NOMO-1 (cell line): ENCODE measurements at regions not wholly inside any gene's neighbourhood (a gene's known extent, or its start where the extent isn't known, plus 50 kb on each side); places are given as distances from the start of the nearest gene placed in this dataset.
"Not testable (repeated sequence)": the region's sequence is repeated elsewhere in the genome, so short reads cannot be mapped to it uniquely, and the experiment has no call there.

Experiments used
- DNase-seq, 2 experiments: peaks; one replicate each; lab custom pipeline; 2025; ENCODE audit not compliant: unreplicated experiment in 2 of 2; lab: John Stamatoyannopoulos, UW

DNA sequence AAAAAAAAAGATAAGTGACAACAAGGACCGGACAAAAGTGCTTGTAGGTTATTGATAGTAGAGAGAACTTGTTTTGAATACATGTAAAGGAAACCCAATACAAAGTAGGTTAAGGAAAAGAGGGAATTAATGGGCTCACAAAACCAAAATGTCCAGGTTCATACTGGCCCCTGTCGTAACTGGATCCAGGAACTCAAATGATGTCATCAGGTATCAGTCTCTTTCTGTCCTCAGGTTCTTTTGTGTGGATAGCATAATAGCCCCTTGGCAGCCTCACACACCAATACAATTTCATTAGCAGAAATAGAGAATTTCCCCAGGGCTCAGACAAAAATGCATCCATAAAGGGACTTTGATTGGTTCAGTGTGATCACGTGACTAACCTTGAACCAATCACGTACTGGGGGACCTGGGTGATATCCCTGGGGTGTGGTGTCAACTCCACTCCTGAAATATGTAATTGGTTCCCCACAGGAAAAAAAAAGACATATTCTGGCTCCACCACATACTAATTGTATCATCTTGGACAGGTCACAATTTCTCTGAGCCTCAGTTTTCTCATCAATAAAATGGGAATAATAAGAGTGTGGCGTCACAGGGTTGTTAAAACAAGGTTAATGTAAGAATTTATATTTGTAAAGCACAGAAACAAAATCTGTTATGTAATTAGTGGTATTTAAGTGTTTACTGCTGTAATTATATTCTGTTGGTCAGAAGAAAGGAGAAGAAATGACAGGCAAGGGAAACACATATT, 174.8 kb downstream of the PDGFRA start:
- DNase-seq = no peak

DNA sequence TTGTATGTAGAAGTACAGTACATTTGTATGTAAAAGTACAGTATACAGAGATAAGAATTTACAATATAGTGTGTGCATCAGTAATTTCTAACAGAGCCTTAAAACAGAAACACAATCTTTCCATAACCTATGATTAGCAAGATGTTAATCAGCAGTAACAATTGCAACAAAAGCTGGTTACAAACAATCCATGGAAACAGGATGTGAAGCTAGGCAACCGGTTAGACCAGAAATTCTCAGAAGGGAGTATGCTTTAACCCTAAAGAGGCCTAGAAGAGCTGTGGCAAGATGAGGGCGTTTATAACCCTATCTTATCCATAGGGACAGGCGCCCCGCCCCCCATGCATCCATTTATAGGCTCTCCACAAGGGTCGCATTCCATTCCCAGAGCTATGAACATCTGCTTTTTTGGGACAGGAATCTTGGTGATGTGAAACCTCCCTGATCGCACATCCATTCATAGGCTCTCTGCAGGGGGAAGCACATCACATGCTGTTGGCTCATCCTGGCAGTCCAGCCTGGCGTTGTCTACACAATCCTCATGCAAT, 180.3 kb downstream of the PDGFRA start:
- DNase-seq = not testable (repeated sequence)

DNA sequence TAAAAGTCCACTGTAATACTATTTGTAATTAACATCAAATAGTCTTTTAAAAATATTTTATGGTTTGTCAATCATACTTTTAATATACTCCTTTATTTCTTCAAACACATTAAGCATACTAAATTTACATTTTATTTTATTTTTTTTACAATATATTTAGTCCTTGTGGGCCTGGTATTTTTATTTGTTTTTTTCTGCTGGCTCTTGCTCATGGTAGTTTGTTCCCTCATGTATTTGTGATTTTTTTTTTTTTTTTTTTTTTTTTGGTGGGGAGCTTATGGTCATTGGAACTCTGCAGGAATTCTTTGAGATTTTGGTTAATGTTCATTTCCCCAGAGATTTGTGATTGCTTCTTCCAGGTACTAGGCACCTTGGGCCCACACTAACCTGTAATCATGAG, 185.5 kb downstream of the PDGFRA start:
- DNase-seq = no peak

DNA sequence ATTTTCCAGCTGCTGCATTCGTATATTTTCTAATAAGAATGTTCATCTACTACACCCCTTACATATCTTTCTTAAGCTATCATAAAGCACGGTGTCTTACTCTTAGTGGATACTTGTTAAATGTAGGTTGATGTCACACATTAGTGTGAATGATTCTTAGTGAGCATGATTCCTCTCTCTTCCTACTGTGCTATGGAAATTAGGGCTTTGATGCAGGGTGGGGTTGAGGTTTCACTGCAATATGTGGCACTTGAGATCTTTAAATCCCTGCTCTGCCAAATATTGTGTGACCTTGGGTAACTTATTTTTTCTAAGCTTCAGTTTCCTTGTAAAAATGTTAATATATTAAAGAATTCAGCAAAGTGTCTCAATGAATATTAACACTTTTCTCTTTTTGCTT, 188.4 kb downstream of the PDGFRA start:
- DNase-seq = no peak

GRCh38 chr4:54418468-54418867, 189.4 kb downstream of the PDGFRA start:
- DNase-seq = no peak

DNA sequence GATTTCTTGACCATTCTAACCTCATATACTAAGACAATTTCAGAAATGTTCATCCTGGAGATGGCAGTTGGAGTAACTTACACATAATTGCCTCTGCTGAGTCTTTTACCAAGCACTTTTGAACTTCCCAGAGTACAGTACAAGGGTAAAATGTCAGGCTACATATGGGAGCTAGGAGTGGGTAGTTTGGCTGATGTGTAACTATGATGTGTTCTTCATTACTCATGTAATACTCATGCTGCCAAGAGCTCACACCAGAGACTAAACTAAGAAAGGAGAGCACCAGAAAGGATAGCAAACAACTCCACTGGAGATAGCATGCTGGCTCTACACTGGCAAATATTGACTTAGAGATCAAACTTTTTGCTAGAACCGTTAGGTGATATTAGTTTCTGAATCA, 194.0 kb downstream of the PDGFRA start:
- no peak for DNase-seq

DNA sequence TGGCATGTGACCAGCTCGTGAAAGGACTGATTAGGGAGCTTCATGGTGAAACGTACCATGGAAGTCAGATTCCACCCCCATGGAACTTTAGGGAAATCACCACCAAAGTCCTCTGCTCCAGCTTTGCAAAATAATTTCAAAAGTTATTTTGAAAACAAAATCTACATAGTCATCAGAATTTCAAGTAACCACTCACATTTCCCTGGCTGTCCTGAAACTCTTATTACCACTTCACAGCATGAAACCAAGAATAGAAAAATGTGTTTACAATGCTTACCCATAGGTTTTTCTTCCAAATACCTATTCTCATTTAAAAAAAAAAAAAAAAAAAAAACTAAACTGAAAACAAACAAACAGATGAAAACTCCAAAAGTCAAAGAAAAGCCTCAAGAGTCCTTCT, 198.7 kb downstream of the PDGFRA start:
- no peak for DNase-seq

DNA sequence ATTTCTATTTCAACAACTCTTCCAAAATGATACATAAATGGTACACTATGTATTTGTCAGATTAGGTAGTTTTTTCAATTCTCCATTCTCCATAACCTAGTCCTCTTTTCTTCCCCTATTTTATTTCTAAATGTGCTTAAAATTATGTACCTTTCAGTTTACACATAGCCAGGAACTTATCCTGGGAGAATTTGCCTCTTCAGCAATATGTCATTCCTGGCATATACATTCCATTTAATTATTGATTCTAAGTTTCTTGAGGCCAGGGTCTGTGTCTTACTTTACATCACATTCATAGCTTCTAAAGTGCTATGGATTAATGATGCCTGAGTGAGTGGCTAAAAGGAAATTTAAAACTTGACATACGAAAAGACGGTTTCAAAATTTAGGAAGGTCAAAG, 199.8 kb downstream of the PDGFRA start:
- DNase-seq = no peak

DNA sequence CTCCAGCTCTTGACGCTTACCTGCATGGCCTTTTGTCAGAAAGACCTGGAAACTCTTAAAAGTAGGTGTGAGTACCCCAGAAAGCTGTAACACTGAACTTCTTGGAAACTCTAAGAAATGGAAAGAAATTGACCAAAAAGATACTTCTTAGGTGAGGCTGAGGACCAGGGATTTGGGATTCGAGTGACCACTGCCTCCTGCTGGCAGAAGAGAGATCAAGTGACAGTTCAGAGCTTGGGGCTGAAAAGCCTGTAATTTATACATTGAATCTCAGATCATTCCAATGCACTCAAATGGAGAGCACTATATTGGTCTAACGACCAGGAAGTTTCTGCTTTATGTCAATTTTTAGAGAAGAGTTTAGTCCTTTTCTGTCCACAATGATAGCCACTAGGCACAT, 204.6 kb downstream of the PDGFRA start:
- no peak for DNase-seq

DNA sequence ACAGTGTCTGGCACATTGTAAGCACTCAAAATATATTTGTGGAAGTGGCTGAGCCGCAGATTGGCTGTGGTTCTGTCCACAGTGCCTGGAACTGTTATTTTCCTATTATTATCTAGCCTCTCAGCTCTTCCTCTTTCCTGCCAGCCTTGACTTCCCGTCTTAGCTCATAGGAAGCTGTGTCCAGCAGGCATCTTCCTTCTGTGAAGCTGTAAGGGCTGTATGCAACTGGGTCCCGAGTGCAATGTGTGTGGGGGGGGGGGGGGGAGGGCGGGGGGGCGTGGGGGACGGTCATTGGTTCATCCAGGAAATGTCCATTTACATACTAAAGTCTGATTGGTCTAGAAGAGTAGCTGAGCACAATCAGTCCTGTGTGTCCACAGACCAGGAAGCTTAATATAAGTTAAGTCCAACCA, 210.7 kb downstream of the PDGFRA start:
- peak; percentile 82 to 98 for DNase-seq

DNA sequence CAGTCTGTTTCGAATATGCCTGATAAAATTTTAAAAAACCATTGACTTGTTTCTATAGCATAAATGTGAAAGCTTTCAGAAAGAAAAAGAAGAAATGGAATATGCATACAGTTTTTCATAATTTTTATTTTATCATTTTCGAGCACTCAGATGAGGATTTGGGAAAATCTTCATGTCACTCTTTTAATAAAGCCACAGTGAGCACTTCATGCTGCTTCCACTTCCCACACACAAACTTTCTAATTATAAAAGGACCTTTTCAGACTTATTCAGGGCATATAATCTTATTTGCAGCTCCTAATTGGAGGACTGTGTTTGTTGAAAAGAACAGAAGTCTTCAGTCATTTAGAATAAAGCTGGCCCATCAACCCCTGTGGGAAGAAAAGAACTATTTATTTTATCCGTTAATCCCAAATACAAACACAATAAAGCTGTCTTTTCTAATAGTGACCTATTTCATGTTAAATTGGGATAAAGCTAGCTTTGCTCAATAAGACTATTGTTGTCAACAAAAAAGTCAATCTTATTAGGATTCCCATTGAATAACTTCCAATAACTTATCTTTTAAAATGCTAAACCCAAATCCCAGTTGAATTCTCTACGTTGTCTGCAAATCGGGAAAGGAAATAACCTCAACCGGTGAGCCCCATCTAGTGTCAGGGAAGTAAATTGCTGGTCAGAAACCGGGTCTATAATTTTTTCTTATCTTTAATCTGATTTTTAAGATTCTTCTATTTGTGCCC, 211.5 kb downstream of the PDGFRA start:
- peak; percentile 31 to 41 for DNase-seq

GRCh38 chr4:54445866-54446265, 211.9 kb upstream of the KIT start:
- DNase-seq = no peak

GRCh38 chr4:54446581-54446980, 211.2 kb upstream of the KIT start:
- no peak for DNase-seq

GRCh38 chr4:54447304-54447703, 210.5 kb upstream of the KIT start:
- no peak for DNase-seq

GRCh38 chr4:54449999-54450398, 207.8 kb upstream of the KIT start:
- DNase-seq = no peak

- not testable (repeated sequence) for DNase-seq
These were observed 190.8 kb upstream of the KIT start for GRCh38 chr4:54466960-54467359.

GRCh38 chr4:54473077-54473545, 184.6 kb upstream of the KIT start:
- DNase-seq = no peak

- no peak for DNase-seq
These were observed 184.0 kb upstream of the KIT start for GRCh38 chr4:54473798-54474197.

DNA sequence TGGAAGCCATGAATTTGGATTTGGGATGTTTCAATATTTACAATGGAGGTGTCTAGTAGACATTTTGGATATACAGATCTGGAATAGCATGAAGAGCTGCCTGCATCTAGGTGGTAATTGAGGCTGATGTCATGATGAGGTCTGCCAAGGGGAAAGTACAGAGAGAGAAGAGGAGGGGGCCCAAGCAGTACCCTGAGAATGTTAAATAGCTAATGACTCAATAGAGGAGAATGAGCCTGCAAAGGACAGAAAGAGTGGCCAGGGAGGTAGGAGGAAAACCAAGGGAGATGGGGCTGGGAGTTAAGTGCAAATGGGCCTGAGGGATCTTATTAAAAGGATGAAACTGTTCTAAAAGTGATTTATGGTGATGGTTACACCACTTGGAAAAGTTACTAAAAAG, 182.2 kb upstream of the KIT start:
- DNase-seq = no peak

- DNase-seq = no peak
These were observed 175.1 kb upstream of the KIT start for GRCh38 chr4:54482529-54483200.

GRCh38 chr4:54484383-54484782, 173.4 kb upstream of the KIT start:
- DNase-seq = no peak
